Transverse colon (tissue), 4 donors: ENCODE measurements at regions not wholly inside any gene's neighbourhood (a gene's known extent, or its start where the extent isn't known, plus 50 kb on each side); places are given as distances from the start of the nearest gene placed in this dataset.

ENCODE experiments used
- DNase-seq: peaks from one replicate; pipeline ENCODE4 v3.0.0-alpha.2; 2019
- H3K27ac ChIP-seq, 4 donors: fragments of 200-600 bp; sonication (generic); 2 replicates each; pipeline ENCODE4 v1.5.1; 2016 to 2018; ENCODE audit warnings: inconsistent platforms in 4 of 4
- H3K27me3 ChIP-seq: fragments of 200-600 bp; sonication (generic); 2 replicates; pipeline ENCODE4 v1.5.1; 2017; ENCODE audit warnings: inconsistent platforms
- H3K36me3 ChIP-seq, 4 donors: fragments of 200-600 bp; sonication (generic); 2 replicates each; pipeline ENCODE4 v1.5.1; 2017 to 2019; ENCODE audit warnings: inconsistent platforms in 4 of 4
- H3K4me1 ChIP-seq, 4 donors: fragments of 200-600 bp; sonication (generic); 2 replicates each; pipeline ENCODE4 v1.5.1; 2017 to 2020; ENCODE audit warnings: inconsistent platforms in 4 of 4
- H3K4me3 ChIP-seq, 4 donors: fragments of 200-600 bp; sonication (generic); 1 replicate in 1 of 4; 2 replicates in 3 of 4; pipeline versions ENCODE4 v1.5.1 to v1.6.1; 2017 to 2019; ENCODE audit warnings: inconsistent platforms in 4 of 4
- H3K9me3 ChIP-seq, 2 donors: fragments of 200-600 bp; sonication (generic); 2 replicates each; pipeline ENCODE4 v1.5.1; 2017 to 2019; ENCODE audit warnings: inconsistent platforms in 2 of 2
- CTCF ChIP-seq, 5 experiments: fragments of 200-600 bp in 3 of 5; fragments of 450-650 bp in 2 of 5; sonication (generic) in 3 of 5; IDR thresholded peaks; 1 replicate in 2 of 5; 2 replicates in 3 of 5; pipeline ENCODE4 v1.5.1; 2016 to 2017; ENCODE audit warnings: antibody characterized with exemption in 5 of 5, inconsistent platforms in 3 of 5, mild to moderate bottlenecking in 2 of 5, moderate library complexity in 1 of 5
- EP300 ChIP-seq: sonication (generic); formaldehyde crosslinking; IDR thresholded peaks from one replicate; pipeline ENCODE4 v1.6.1; 2017; ENCODE audit warnings: antibody characterized with exemption, low read depth
- POLR2A ChIP-seq: fragments of 450-650 bp; IDR thresholded peaks from one replicate; pipeline ENCODE4 v1.6.1; 2016; ENCODE audit warnings: antibody characterized with exemption, mild to moderate bottlenecking, moderate library complexity
- POLR2AphosphoS5 ChIP-seq, 3 donors: sonication (generic); formaldehyde crosslinking; IDR thresholded peaks; one replicate each; pipeline ENCODE4 v1.6.1; 2016; ENCODE audit warnings: antibody characterized with exemption in 3 of 3
- WGBS, 2 donors: methylation state at CpG; one replicate each; pipeline ENCODE4 v1.1.5; 2018; ENCODE audit warnings: low coverage in 1 of 2; 5-methylcytosine and 5-hydroxymethylcytosine counted together
- in situ Hi-C, 4 donors: fragments of 200-750 bp; cut with MboI; loops; one replicate each; pipeline versions ENCODE4 v1.15.0 to v1.15.1; 2017; ENCODE audit warnings: low sequenced_read_pairs in 3 of 4, low pct_ligation_motif_present in 1 of 4, low pct_unique_long_range_greater_than_20kb in 1 of 4
- intact Hi-C: fragments of 100-400 bp; cut with DNase I; formaldehyde crosslinking; loops from one replicate; pipeline ENCODE4 v1.15.1; 2023; ENCODE audit warnings: low total_unique reads

- in situ Hi-C loops (loop anchor here in 2 of 4 donors (25.0 kb wide), 2 partner anchors 172 to 197 kb away; no protein-coding TSS in a partner anchor), intact Hi-C loops (no loop called here)
- H3K27me3 ChIP-seq, result no peaks in the 10 kb centered on the region
- 52 to 56% methylated on average over 2 of the region's 2 CpGs for WGBS, 2 donors
- no peak overlapping the region for H3K27ac ChIP-seq
- DNase-seq, result no peak
- H3K4me1 ChIP-seq, result no peaks in the 10 kb centered on the region
- no peaks in the 10 kb centered on the region for H3K36me3 ChIP-seq
- TF ChIP-seq POLR2AphosphoS5 (IDR thresholded peaks at IDR 0.05), result no peak
- no peak for TF ChIP-seq POLR2A
- no peak for TF ChIP-seq EP300
- no peak for TF ChIP-seq CTCF (IDR thresholded peaks at IDR 0.05)
- H3K9me3 ChIP-seq, result no peaks in the 10 kb centered on the region
- H3K4me3 ChIP-seq, result no peak overlapping the region
These were observed 122.3 kb upstream of the CXADR start for GRCh38 chr21:17390569-17390968.

- intact Hi-C loops, result no loop called here
- DNase-seq, result no peak
- in situ Hi-C loops, result loop anchor here in 2 of 4 donors (25.0 kb wide), 2 partner anchors 170 to 195 kb away; no protein-coding TSS in a partner anchor
These were observed 121.0 kb upstream of the CXADR start for GRCh38 chr21:17391811-17392340.

GRCh38 chr21:17393413-17393812 lies 119.4 kb upstream of the CXADR start:
- intact Hi-C loops, result no loop called here
- in situ Hi-C loops, result loop anchor here in 2 of 4 donors (25.0 kb wide), 2 partner anchors 169 to 194 kb away; no protein-coding TSS in a partner anchor

More at GRCh38 chr21:17391811-17392340, 121.0 kb upstream of the CXADR start:
- TF ChIP-seq POLR2A, result no peak
- TF ChIP-seq CTCF (IDR thresholded peaks at IDR 0.05), result no peak
- TF ChIP-seq POLR2AphosphoS5 (IDR thresholded peaks at IDR 0.05), result no peak
- no peak for TF ChIP-seq EP300
- no peak overlapping the region for H3K4me3 ChIP-seq
- H3K27me3 ChIP-seq, result no peaks in the 10 kb centered on the region
- H3K9me3 ChIP-seq, result no peaks in the 10 kb centered on the region
- H3K36me3 ChIP-seq, result no peaks in the 10 kb centered on the region
- WGBS, 2 donors, result 47 to 48% methylated on average over 2 to 3 of the region's 3 CpGs
- no peak overlapping the region for H3K27ac ChIP-seq
- H3K4me1 ChIP-seq, result no peaks in the 10 kb centered on the region

GRCh38 chr21:17396948-17397347 lies 115.9 kb upstream of the CXADR start:
- intact Hi-C loops, result no loop called here
- H3K27me3 ChIP-seq, result no peaks in the 10 kb centered on the region
- H3K36me3 ChIP-seq, result no peaks in the 10 kb centered on the region
- H3K27ac ChIP-seq, result no peak overlapping the region
- no peaks in the 10 kb centered on the region for H3K4me1 ChIP-seq
- no peaks in the 10 kb centered on the region for H3K9me3 ChIP-seq
- no peak for DNase-seq
- H3K4me3 ChIP-seq, result no peak overlapping the region
- in situ Hi-C loops, result loop anchor here in 2 of 4 donors (25.0 kb wide), 2 partner anchors 165 to 190 kb away; no protein-coding TSS in a partner anchor
- no peak for TF ChIP-seq EP300
- TF ChIP-seq POLR2AphosphoS5 (IDR thresholded peaks at IDR 0.05), result no peak
- TF ChIP-seq POLR2A, result no peak
- no peak for TF ChIP-seq CTCF (IDR thresholded peaks at IDR 0.05)

More at GRCh38 chr21:17393413-17393812, 119.4 kb upstream of the CXADR start:
- Histone ChIP-seq H3K27me3 (no peaks in the 10 kb centered on the region), H3K27ac (no peak overlapping the region), H3K9me3 (no peaks in the 10 kb centered on the region), H3K36me3 (no peaks in the 10 kb centered on the region), H3K4me3 (no peak overlapping the region), H3K4me1 (no peaks in the 10 kb centered on the region)
- WGBS, 2 donors, result 69 to 75% methylated on average over 4 of the region's 4 CpGs
- no peak for DNase-seq
- no peak for TF ChIP-seq POLR2AphosphoS5 (IDR thresholded peaks at IDR 0.05)
- no peak for TF ChIP-seq POLR2A
- TF ChIP-seq EP300, result no peak
- TF ChIP-seq CTCF (IDR thresholded peaks at IDR 0.05), result no peak
